Head of caudate nucleus (tissue), 42 donors: ENCODE measurements at regions not wholly inside any gene's neighbourhood (a gene's known extent, or its start where the extent isn't known, plus 50 kb on each side); places are given as distances from the start of the nearest gene placed in this dataset.

ENCODE experiments used
- DNase-seq, 42 donors: peaks; one replicate each; pipeline versions ENCODE4 v3.0.0 to v3.0.0-alpha.2; 2020 to 2021; ENCODE audit warnings: mixed read lengths in 7 of 42
- intact Hi-C: fragments of 100-400 bp; cut with DNase I; formaldehyde crosslinking; loops from one replicate; pipeline ENCODE4 v1.15.0; 2022

- intact Hi-C loops: no loop called here
- DNase-seq: no peak
Measured at GRCh38 chr9:99326112-99326916, 104.2 kb downstream of the SEC61B start.

- intact Hi-C loops: no loop called here
Measured at GRCh38 chr9:99326917-99327189, 104.8 kb downstream of the SEC61B start.

GRCh38 chr9:99327667-99328066 lies 105.6 kb downstream of the SEC61B start:
- intact Hi-C loops: no loop called here

More at GRCh38 chr9:99326917-99327189, 104.8 kb downstream of the SEC61B start:
- DNase-seq: no peak

GRCh38 chr9:99335280-99335679 lies 113.2 kb downstream of the SEC61B start:
- intact Hi-C loops: no loop called here

More at GRCh38 chr9:99327667-99328066, 105.6 kb downstream of the SEC61B start:
- no peak for DNase-seq

GRCh38 chr9:99336005-99336404 lies 113.9 kb downstream of the SEC61B start:
- intact Hi-C loops: no loop called here
- DNase-seq: peak in 2 of 42 donors; percentile 8 to 10

More at GRCh38 chr9:99335280-99335679, 113.2 kb downstream of the SEC61B start:
- DNase-seq: no peak

GRCh38 chr9:99336531-99336930 lies 114.4 kb downstream of the SEC61B start:
- intact Hi-C loops: no loop called here
- DNase-seq: no peak

GRCh38 chr9:99340281-99340680 lies 118.2 kb downstream of the SEC61B start:
- intact Hi-C loops: no loop called here
- no peak for DNase-seq

- DNase-seq: no peak
- intact Hi-C loops: no loop called here
Measured at GRCh38 chr9:99341686-99342085, 119.6 kb downstream of the SEC61B start.

GRCh38 chr9:99345451-99345850 lies 123.4 kb downstream of the SEC61B start:
- DNase-seq: no peak

GRCh38 chr9:99345942-99346341 lies 123.9 kb downstream of the SEC61B start:
- DNase-seq: no peak
- intact Hi-C loops: no loop called here

More at GRCh38 chr9:99345451-99345850, 123.4 kb downstream of the SEC61B start:
- intact Hi-C loops: no loop called here

- no peak for DNase-seq
- intact Hi-C loops: no loop called here
Measured at GRCh38 chr9:99347568-99347967, 125.5 kb downstream of the SEC61B start.

GRCh38 chr9:99348289-99348688 lies 126.2 kb downstream of the SEC61B start:
- intact Hi-C loops: no loop called here
- DNase-seq: no peak

GRCh38 chr9:99349870-99350269 lies 127.8 kb downstream of the SEC61B start:
- intact Hi-C loops: no loop called here
- no peak for DNase-seq

- DNase-seq: no peak
- intact Hi-C loops: no loop called here
Measured at GRCh38 chr9:99350461-99350860, 128.4 kb downstream of the SEC61B start.

- intact Hi-C loops: no loop called here
- no peak for DNase-seq
Measured at GRCh38 chr9:99351647-99352046, 129.6 kb downstream of the SEC61B start.

- intact Hi-C loops: no loop called here
- no peak for DNase-seq
Measured at GRCh38 chr9:99352826-99353225, 130.7 kb downstream of the SEC61B start.

- no peak for DNase-seq
- intact Hi-C loops: no loop called here
Measured at GRCh38 chr9:99353408-99353807, 131.3 kb downstream of the SEC61B start.

- intact Hi-C loops: no loop called here
- DNase-seq: no peak
Measured at GRCh38 chr9:99354104-99354503, 132.0 kb downstream of the SEC61B start.

GRCh38 chr9:99356512-99356971 lies 134.5 kb downstream of the SEC61B start:
- intact Hi-C loops: no loop called here
- peak in 21 of 42 donors; percentile 3 to 50 (median 36) for DNase-seq

GRCh38 chr9:99357575-99357974 lies 135.5 kb downstream of the SEC61B start:
- intact Hi-C loops: no loop called here

GRCh38 chr9:99358668-99359067 lies 136.6 kb downstream of the SEC61B start:
- no peak for DNase-seq
- intact Hi-C loops: no loop called here

More at GRCh38 chr9:99357575-99357974, 135.5 kb downstream of the SEC61B start:
- peak in 1 of 42 donors; percentile 10 for DNase-seq
